Prostate gland (tissue), 2 donors: ENCODE measurements at regions not wholly inside any gene's neighbourhood (a gene's known extent, or its start where the extent isn't known, plus 50 kb on each side); places are given as distances from the start of the nearest gene placed in this dataset.

ENCODE experiments used
- DNase-seq: peaks from one replicate; pipeline ENCODE4 v3.0.0-alpha.2; 2019; ENCODE audit warnings: low spot score
- H3K27ac ChIP-seq, 2 donors: fragments of 200-600 bp; sonication (generic); 2 replicates each; pipeline ENCODE4 v1.5.1; 2017 to 2019
- H3K27me3 ChIP-seq: fragments of 200-600 bp; sonication (generic); replicated peaks from 2 replicates; pipeline ENCODE4 v1.5.1; 2019; ENCODE audit not compliant: insufficient read depth
- H3K36me3 ChIP-seq, 2 donors: fragments of 200-600 bp; sonication (generic); 1 replicate in 1 of 2; 2 replicates in 1 of 2; pipeline versions ENCODE4 v1.5.1 to v1.8.1; 2017 to 2019
- H3K4me1 ChIP-seq: fragments of 200-600 bp; sonication (generic); replicated peaks from 2 replicates; pipeline ENCODE4 v1.5.1; 2019
- H3K4me3 ChIP-seq, 2 donors: fragments of 200-600 bp; sonication (generic); 2 replicates each; pipeline ENCODE4 v1.5.1; 2017 to 2019
- H3K9me3 ChIP-seq: fragments of 200-600 bp; sonication (generic); 2 replicates; pipeline ENCODE4 v1.5.1; 2017
- CTCF ChIP-seq, 4 experiments: fragments of 200-600 bp in 2 of 4; fragments of 450-650 bp in 2 of 4; sonication (generic) in 2 of 4; IDR thresholded peaks; 1 replicate in 3 of 4; 2 replicates in 1 of 4; pipeline ENCODE4 v1.5.1; 2016 to 2019; ENCODE audit warnings: antibody characterized with exemption in 4 of 4, mild to moderate bottlenecking in 2 of 4, moderate library complexity in 2 of 4
- POLR2A ChIP-seq: fragments of 450-650 bp; IDR thresholded peaks from one replicate; pipeline ENCODE4 v1.6.1; 2016; ENCODE audit warnings: antibody characterized with exemption, mild to moderate bottlenecking
- POLR2AphosphoS5 ChIP-seq: sonication (generic); formaldehyde crosslinking; IDR thresholded peaks from one replicate; pipeline ENCODE4 v1.6.1; 2017; ENCODE audit warnings: antibody characterized with exemption
- WGBS: methylation state at CpG from one replicate; pipeline ENCODE4 v1.1.5; 2018; 5-methylcytosine and 5-hydroxymethylcytosine counted together
- intact Hi-C: fragments of 100-400 bp; cut with DNase I; formaldehyde crosslinking; loops from one replicate; pipeline ENCODE4 v1.14.2; 2022

GRCh38 chr10:120982507-120982906 is 131.3 kb downstream of the WDR11 start:
- peaks cover 11% of the 10 kb centered on the region for H3K4me1 ChIP-seq
- intact Hi-C loops = no loop called here
- no peaks in the 10 kb centered on the region for H3K36me3 ChIP-seq
- no peak for DNase-seq
- 43% methylated on average over 3 of the region's 3 CpGs for WGBS
- no peaks in the 10 kb centered on the region for H3K9me3 ChIP-seq
- H3K27ac ChIP-seq = no peak overlapping the region
- no peaks in the 10 kb centered on the region for H3K27me3 ChIP-seq
- no peak overlapping the region for H3K4me3 ChIP-seq
- TF ChIP-seq POLR2AphosphoS5 (no peak), CTCF (IDR thresholded peaks at IDR 0.05) (no peak), POLR2A (no peak)

- no peak for DNase-seq
- 58% methylated on average over 2 of the region's 2 CpGs for WGBS
Measured at GRCh38 chr10:120983721-120984120, 132.6 kb downstream of the WDR11 start.

GRCh38 chr10:120984221-120984620 is 133.1 kb downstream of the WDR11 start:
- H3K27ac ChIP-seq = no peak overlapping the region
- peaks cover 4% of the 10 kb centered on the region for H3K4me1 ChIP-seq
- no peaks in the 10 kb centered on the region for H3K36me3 ChIP-seq
- DNase-seq = no peak
- 91% methylated on average over 4 of the region's 4 CpGs for WGBS
- H3K4me3 ChIP-seq = no peak overlapping the region
- H3K27me3 ChIP-seq = no peaks in the 10 kb centered on the region
- no peaks in the 10 kb centered on the region for H3K9me3 ChIP-seq
- no peak for TF ChIP-seq POLR2A
- TF ChIP-seq POLR2AphosphoS5 = no peak
- no peak for TF ChIP-seq CTCF (IDR thresholded peaks at IDR 0.05)
- intact Hi-C loops = no loop called here

More at GRCh38 chr10:120983721-120984120, 132.6 kb downstream of the WDR11 start:
- Histone ChIP-seq H3K27ac (no peak overlapping the region), H3K4me3 (no peak overlapping the region), H3K27me3 (no peaks in the 10 kb centered on the region), H3K9me3 (no peaks in the 10 kb centered on the region), H3K4me1 (peaks cover 7% of the 10 kb centered on the region), H3K36me3 (no peaks in the 10 kb centered on the region)
- TF ChIP-seq POLR2AphosphoS5 = no peak
- TF ChIP-seq CTCF (IDR thresholded peaks at IDR 0.05) = no peak
- TF ChIP-seq POLR2A = no peak
- intact Hi-C loops = no loop called here

- no peak for DNase-seq
- intact Hi-C loops = no loop called here
- no peak overlapping the region for H3K27ac ChIP-seq
- no peaks in the 10 kb centered on the region for H3K36me3 ChIP-seq
- no peak for TF ChIP-seq CTCF (IDR thresholded peaks at IDR 0.05)
- no peak for TF ChIP-seq POLR2AphosphoS5
- TF ChIP-seq POLR2A = no peak
- no peaks in the 10 kb centered on the region for H3K27me3 ChIP-seq
- H3K4me3 ChIP-seq = no peak overlapping the region
- no peaks in the 10 kb centered on the region for H3K9me3 ChIP-seq
- no peaks in the 10 kb centered on the region for H3K4me1 ChIP-seq
- WGBS = 87% methylated on average over 2 of the region's 2 CpGs
Measured at GRCh38 chr10:120987359-120987758, 136.2 kb downstream of the WDR11 start.

- H3K4me1 ChIP-seq = no peaks in the 10 kb centered on the region
- no peaks in the 10 kb centered on the region for H3K36me3 ChIP-seq
- no peak overlapping the region for H3K4me3 ChIP-seq
- DNase-seq = no peak
- intact Hi-C loops = no loop called here
- H3K9me3 ChIP-seq = no peaks in the 10 kb centered on the region
- H3K27me3 ChIP-seq = no peaks in the 10 kb centered on the region
- WGBS = 93% methylated on average over 3 of the region's 3 CpGs
- TF ChIP-seq POLR2A (no peak), POLR2AphosphoS5 (no peak), CTCF (IDR thresholded peaks at IDR 0.05) (no peak)
- H3K27ac ChIP-seq = no peak overlapping the region
Measured at GRCh38 chr10:120988751-120989150, 137.6 kb downstream of the WDR11 start.
